K562 (cell line): ENCODE measurements at regions not wholly inside any gene's neighbourhood (a gene's known extent, or its start where the extent isn't known, plus 50 kb on each side); places are given as distances from the start of the nearest gene placed in this dataset.

Source experiments
- CBX1 ChIP-seq: sonication (generic); IDR thresholded peaks from 2 replicates; pipeline ENCODE4 v1.6.1; 2016; ENCODE audit warnings: antibody characterized with exemption, low read depth, mild to moderate bottlenecking
- HDAC2 ChIP-seq: fragments of 450-650 bp; IDR thresholded peaks from 2 replicates; pipeline ENCODE4 v1.6.1; 2016; ENCODE audit warnings: mild to moderate bottlenecking
- MAX ChIP-seq: sonication (generic); formaldehyde crosslinking; IDR thresholded peaks from 2 replicates; pipeline ENCODE4 v1.9.0; 2022; ENCODE audit warnings: mild to moderate bottlenecking, missing genetic modification reagents
- MAZ ChIP-seq, 2 experiments: fragments of 450-650 bp in 1 of 2; sonication (generic) in 1 of 2; formaldehyde crosslinking; IDR thresholded peaks in 1 of 2; conservative IDR thresholded peaks in 1 of 2; 2 replicates each; pipeline versions ENCODE4 v1.4.0 to v1.5.0; 2020; ENCODE audit warnings: mild to moderate bottlenecking in 1 of 2, missing genetic modification reagents in 1 of 2
- PKNOX1 ChIP-seq: fragments of 450-650 bp; IDR thresholded peaks from 2 replicates; pipeline ENCODE4 v1.6.1; 2016
- PTRF ChIP-seq: fragments of 450-650 bp; IDR thresholded peaks from 2 replicates; pipeline ENCODE4 v1.6.1; 2016; ENCODE audit warnings: mild to moderate bottlenecking, missing genetic modification characterization, missing compliant biosample characterization
- RBBP5 ChIP-seq: fragments of 200-600 bp; sonication (generic); IDR thresholded peaks from 2 replicates; pipeline ENCODE4 v1.6.1; 2012; ENCODE audit warnings: borderline replicate concordance, mild to moderate bottlenecking, low read length, control low read depth, inconsistent platforms; ENCODE audit not compliant: insufficient read depth, poor library complexity, severe bottlenecking
- SIRT6 ChIP-seq: IDR thresholded peaks from one replicate; pipeline ENCODE4 v1.6.1; 2012; ENCODE audit warnings: low read depth, mild to moderate bottlenecking, control low read depth, inconsistent platforms, low read length, moderate library complexity
- SMARCE1 ChIP-seq: fragments of 450-650 bp; IDR thresholded peaks from 2 replicates; pipeline ENCODE4 v1.7.1; 2016; ENCODE audit warnings: mild to moderate bottlenecking
- SOX6 ChIP-seq: fragments of 450-650 bp; IDR thresholded peaks from 2 replicates; pipeline ENCODE4 v1.6.1; 2014; ENCODE audit warnings: mild to moderate bottlenecking
- SUPT5H ChIP-seq: fragments of 450-650 bp; IDR thresholded peaks from 2 replicates; pipeline ENCODE4 v1.6.1; 2016
- TCFL5 ChIP-seq: fragments of 250-450 bp; sonication (Bioruptor Pico); conservative IDR thresholded peaks from 2 replicates; pipeline ENCODE4 v1.6.1; 2021; ENCODE audit warnings: mild to moderate bottlenecking, moderate library complexity, matching md5 sums
- TEAD1 ChIP-seq, 2 experiments: fragments of 450-650 bp in 1 of 2; sonication (generic) in 1 of 2; formaldehyde crosslinking; IDR thresholded peaks; 2 replicates each; pipeline versions ENCODE4 v1.4.0 to v1.8.0; 2020 to 2022; ENCODE audit warnings: mild to moderate bottlenecking in 2 of 2, missing genetic modification reagents in 1 of 2
- YY1 ChIP-seq, 3 experiments: IDR thresholded peaks; 2 replicates each; pipeline ENCODE4 v1.6.1; 2011; ENCODE audit warnings: low read length in 2 of 3, mild to moderate bottlenecking in 2 of 3, moderate library complexity in 2 of 3, borderline replicate concordance in 1 of 3, control low read depth in 1 of 3, low read depth in 1 of 3; ENCODE audit not compliant: insufficient read depth in 3 of 3, insufficient replicate concordance in 2 of 3, control insufficient read depth in 1 of 3, insufficient read length in 1 of 3; ENCODE audit errors: extremely low read depth in 1 of 3
- ZBTB40 ChIP-seq, 2 experiments: fragments of 450-650 bp in 1 of 2; sonication (generic) in 1 of 2; formaldehyde crosslinking in 1 of 2; IDR thresholded peaks; 2 replicates each; pipeline versions ENCODE4 v1.7.1 to v1.9.0; 2016 to 2022; ENCODE audit warnings: inconsistent platforms in 1 of 2, mild to moderate bottlenecking in 1 of 2, missing genetic modification reagents in 1 of 2
- ZEB2 ChIP-seq: fragments of 450-650 bp; IDR thresholded peaks from 2 replicates; pipeline ENCODE4 v1.6.1; 2016
- ZNF165 ChIP-seq: fragments of 250-450 bp; sonication (Bioruptor Pico); IDR thresholded peaks from 2 replicates; pipeline ENCODE4 v1.4.0; 2020; ENCODE audit warnings: borderline replicate concordance
- ZNF217 ChIP-seq: sonication (generic); formaldehyde crosslinking; IDR thresholded peaks from 2 replicates; pipeline ENCODE4 v1.8.0; 2022; ENCODE audit warnings: mild to moderate bottlenecking, missing genetic modification reagents

GRCh38 chr6:51025082-51025777 is 206.6 kb downstream of the TFAP2B start (continued):
- TF ChIP-seq ZBTB40 (IDR thresholded peaks at IDR 0.05), result no peak
- no peak for TF ChIP-seq ZBTB40 (CRISPR knock-in tag; IDR thresholded peaks at IDR 0.05)
- no peak for TF ChIP-seq RBBP5
- TF ChIP-seq MAZ (CRISPR knock-in tag; conservative IDR thresholded peaks at IDR 0.05 in 1 of 2, IDR thresholded peaks at IDR 0.05 in 1 of 2), result peak in 1 of 2 experiments; percentile 18; a peak in 1 of 4 replicates
- no peak for TF ChIP-seq SOX6
- TF ChIP-seq PTRF, result no peak
- peak; percentile 43; the same call in 1 of the 2 replicates for TF ChIP-seq ZEB2
- TF ChIP-seq ZNF165 (CRISPR knock-in tag), result no peak
- no peak for TF ChIP-seq SIRT6
- no peak for TF ChIP-seq CBX1
- no peak for TF ChIP-seq SUPT5H
- peak in 1 of 3 experiments; percentile 36 for TF ChIP-seq YY1 (IDR thresholded peaks at IDR 0.05; ENCODE audit: borderline replicate concordance in 1 of 3, control insufficient read depth in 1 of 3, extremely low read depth in 1 of 3, insufficient read depth in 3 of 3, insufficient read length in 1 of 3, insufficient replicate concordance in 2 of 3, low read depth in 1 of 3, low read length in 2 of 3)
- no peak for TF ChIP-seq TCFL5
- TF ChIP-seq SMARCE1, result peak; percentile 74
- TF ChIP-seq ZNF217 (CRISPR knock-in tag), result no peak
- TF ChIP-seq MAX (CRISPR knock-in tag), result no peak
- TF ChIP-seq PKNOX1, result peak; percentile 51; the same call in 1 of the 2 replicates
- TF ChIP-seq TEAD1 (CRISPR knock-in tag; IDR thresholded peaks at IDR 0.05), result no peak
- TF ChIP-seq HDAC2, result peak; percentile 64; the same call in 1 of the 2 replicates
